ENCODE measurements at regions not wholly inside any gene's neighbourhood (a gene's known extent, or its start where the extent isn't known, plus 50 kb on each side); places are given as distances from the start of the nearest gene placed in this dataset.

- TF ChIP-seq CTCF (conservative IDR thresholded peaks at IDR 0.05; ENCODE audit: low read length), result no peak
- H3K4me3 ChIP-seq (ENCODE audit: low read length), result no peak overlapping the region
- peak; percentile 67 for DNase-seq (ENCODE audit: low read depth)
Observed at GRCh38 chr5:39891376-39891775, 466.6 kb upstream of the DAB2 start.

- no peak for TF ChIP-seq CTCF (conservative IDR thresholded peaks at IDR 0.05; ENCODE audit: low read length)
- DNase-seq (ENCODE audit: low read depth), result no peak
- no peak overlapping the region for H3K4me3 ChIP-seq (ENCODE audit: low read length)
Observed at GRCh38 chr5:39880985-39881384, 456.2 kb upstream of the DAB2 start.

GRCh38 chr5:39877479-39877878 lies 452.7 kb upstream of the DAB2 start:
- H3K4me3 ChIP-seq (ENCODE audit: low read length), result no peak overlapping the region
- no peak for TF ChIP-seq CTCF (conservative IDR thresholded peaks at IDR 0.05; ENCODE audit: low read length)
- no peak for DNase-seq (ENCODE audit: low read depth)

GRCh38 chr5:39876146-39876545 lies 451.4 kb upstream of the DAB2 start:
- no peak for TF ChIP-seq CTCF (conservative IDR thresholded peaks at IDR 0.05; ENCODE audit: low read length)
- DNase-seq (ENCODE audit: low read depth), result peak; percentile 64
- H3K4me3 ChIP-seq (ENCODE audit: low read length), result no peak overlapping the region

GRCh38 chr5:39870137-39870536 lies 445.4 kb upstream of the DAB2 start:
- no peak overlapping the region for H3K4me3 ChIP-seq (ENCODE audit: low read length)
- no peak for DNase-seq (ENCODE audit: low read depth)
- no peak for TF ChIP-seq CTCF (conservative IDR thresholded peaks at IDR 0.05; ENCODE audit: low read length)

- no peak for DNase-seq (ENCODE audit: low read depth)
- H3K4me3 ChIP-seq (ENCODE audit: low read length), result no peak overlapping the region
- TF ChIP-seq CTCF (conservative IDR thresholded peaks at IDR 0.05; ENCODE audit: low read length), result no peak
Observed at GRCh38 chr5:39869396-39869795, 444.6 kb upstream of the DAB2 start.

GRCh38 chr5:39867923-39868322 lies 443.1 kb upstream of the DAB2 start:
- H3K4me3 ChIP-seq (ENCODE audit: low read length), result no peak overlapping the region
- no peak for TF ChIP-seq CTCF (conservative IDR thresholded peaks at IDR 0.05; ENCODE audit: low read length)
- no peak for DNase-seq (ENCODE audit: low read depth)
